Activated CD8-positive, alpha-beta memory T cell treated with anti-CD3 and anti-CD28 coated beads, Interleukin-2, amount 10 ng/mL, durations not matched to agents 7 days and 5 days (primary cell): ENCODE measurements at regions not wholly inside any gene's neighbourhood (a gene's known extent, or its start where the extent isn't known, plus 50 kb on each side); places are given as distances from the start of the nearest gene placed in this dataset.

ENCODE experiments used
- ATAC-seq: fragments of 150-1000 bp; cut with Tn5 transposase; one replicate; pipeline ENCODE4 v1.10.0; 2021; ENCODE audit warnings: moderate library complexity
- CTCF ChIA-PET: fragments of 350-600 bp; sonication (Branson Sonifier 250); formaldehyde crosslinking; loops from one replicate; lab custom pipeline; 2021; ENCODE audit warnings: antibody characterized with exemption; lab: Charles Lee
- DNase-seq: peaks from one replicate; pipeline ENCODE4 v3.0.0-alpha.2; 2020
- H3K27ac Mint-ChIP-seq: one replicate; pipeline ENCODE4 v1.8.0; 2021; ENCODE audit warnings: mild to moderate bottlenecking, mixed read lengths
- H3K27me3 Mint-ChIP-seq: one replicate; pipeline ENCODE4 v1.8.0; 2021; ENCODE audit warnings: mixed read lengths
- H3K36me3 Mint-ChIP-seq: one replicate; pipeline ENCODE4 v1.8.0; 2021; ENCODE audit warnings: mild to moderate bottlenecking, mixed read lengths
- H3K4me1 Mint-ChIP-seq: one replicate; pipeline ENCODE4 v1.8.0; 2021; ENCODE audit warnings: mixed read lengths
- H3K4me3 Mint-ChIP-seq: one replicate; pipeline ENCODE4 v1.8.0; 2021; ENCODE audit warnings: mild to moderate bottlenecking, moderate library complexity, mixed read lengths
- H3K9me3 Mint-ChIP-seq: one replicate; pipeline ENCODE4 v1.8.0; 2022; ENCODE audit warnings: low read depth, mixed read lengths

DNA sequence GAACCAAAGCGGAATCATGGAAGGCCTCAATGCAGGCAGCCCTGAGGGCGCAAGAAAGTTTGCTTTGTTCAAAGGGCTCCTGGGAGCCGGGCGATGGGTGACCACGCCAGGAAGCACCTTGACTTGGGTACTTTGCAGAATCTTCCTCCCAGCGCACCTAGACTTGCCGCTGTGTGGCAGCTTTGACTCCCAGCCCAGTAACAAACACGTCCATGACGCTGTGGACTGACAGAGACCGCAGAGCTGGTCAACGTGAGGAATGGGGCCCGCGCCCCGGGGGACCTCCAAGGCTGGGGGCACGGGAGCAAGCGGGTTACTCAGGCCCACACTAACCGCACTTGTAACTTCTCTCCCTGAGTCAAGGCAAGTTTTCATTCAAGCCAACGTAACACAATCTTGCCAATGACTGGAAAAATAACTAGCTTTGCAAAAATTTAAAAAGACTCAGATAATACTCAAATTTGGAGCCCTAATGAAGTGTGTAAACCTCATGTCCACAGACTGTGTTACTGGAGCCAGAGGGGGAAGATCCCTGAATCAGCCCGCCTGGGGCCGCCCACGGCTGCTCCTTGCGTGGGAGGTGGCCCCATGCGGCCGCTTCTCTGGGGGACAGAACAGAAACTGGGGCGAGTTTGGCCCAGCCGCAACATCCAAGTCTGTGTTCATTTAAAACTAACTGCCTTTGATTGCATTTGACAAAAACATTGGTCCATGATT is 130.8 kb downstream of the DNAJB6 start:
- CTCF ChIA-PET: no interaction called here
- no peak for ATAC-seq
- no peak overlapping the region for H3K27ac Mint-ChIP-seq

DNA sequence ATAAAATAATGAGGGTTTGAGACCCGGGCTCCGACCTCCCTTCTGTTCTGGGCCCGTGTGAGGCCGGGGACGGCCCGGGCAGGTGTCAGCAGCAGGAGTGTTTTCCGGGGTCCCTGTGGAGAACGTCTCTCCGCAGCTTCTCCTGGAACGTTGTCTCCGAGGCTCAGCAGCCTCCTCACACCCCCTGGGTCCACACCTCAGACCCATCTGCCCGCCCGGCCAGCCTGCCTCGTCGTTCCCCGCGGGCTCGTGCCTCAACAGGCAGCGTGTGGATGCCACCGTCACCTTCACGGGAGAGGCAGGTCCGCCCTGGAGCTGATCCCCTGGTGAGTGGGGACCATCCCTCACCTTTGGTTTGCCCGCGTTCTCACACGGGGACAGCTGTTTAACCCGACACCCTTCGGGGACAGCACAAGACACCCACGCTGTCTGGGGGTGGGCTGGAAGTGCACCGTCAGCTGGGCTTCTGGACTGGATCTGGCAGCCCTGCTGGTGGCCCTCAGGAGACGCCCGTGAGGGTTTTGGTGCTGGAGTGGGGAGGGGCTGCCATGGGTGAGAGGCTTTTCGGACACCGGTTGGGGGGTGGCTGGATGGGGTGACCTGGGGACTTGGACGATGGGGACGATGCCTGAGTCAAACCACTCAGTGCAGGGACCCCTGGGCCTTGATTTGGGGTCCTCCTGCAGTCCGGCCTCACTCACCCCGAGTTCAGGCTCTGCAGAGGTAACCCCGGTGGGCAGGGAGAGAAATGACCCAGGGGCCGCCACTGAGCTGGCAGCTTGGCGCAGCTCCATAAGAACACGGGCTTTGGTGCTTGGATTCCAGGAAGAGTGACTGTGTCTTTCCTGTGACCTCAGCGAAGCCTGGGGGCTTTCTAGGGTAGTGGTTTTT is 131.7 kb downstream of the DNAJB6 start:
- no peak overlapping the region for H3K27ac Mint-ChIP-seq
- H3K4me3 Mint-ChIP-seq: no peak overlapping the region
- H3K9me3 Mint-ChIP-seq: peaks cover 7% of the 10 kb centered on the region
- no peak for ATAC-seq
- peaks cover 36% of the 10 kb centered on the region for H3K4me1 Mint-ChIP-seq
- DNase-seq: no peak
- peaks cover 17% of the 10 kb centered on the region for H3K36me3 Mint-ChIP-seq
- CTCF ChIA-PET: no interaction called here
- H3K27me3 Mint-ChIP-seq: peaks cover 16% of the 10 kb centered on the region

More for the DNA sequence above, 130.8 kb downstream of the DNAJB6 start:
- Mint-ChIP-seq H3K36me3 (peaks cover 9% of the 10 kb centered on the region), H3K9me3 (peaks cover under 1% of the 10 kb centered on the region), H3K27me3 (peaks cover 16% of the 10 kb centered on the region), H3K4me3 (no peak overlapping the region), H3K4me1 (peaks cover 35% of the 10 kb centered on the region)
- no peak for DNase-seq

DNA sequence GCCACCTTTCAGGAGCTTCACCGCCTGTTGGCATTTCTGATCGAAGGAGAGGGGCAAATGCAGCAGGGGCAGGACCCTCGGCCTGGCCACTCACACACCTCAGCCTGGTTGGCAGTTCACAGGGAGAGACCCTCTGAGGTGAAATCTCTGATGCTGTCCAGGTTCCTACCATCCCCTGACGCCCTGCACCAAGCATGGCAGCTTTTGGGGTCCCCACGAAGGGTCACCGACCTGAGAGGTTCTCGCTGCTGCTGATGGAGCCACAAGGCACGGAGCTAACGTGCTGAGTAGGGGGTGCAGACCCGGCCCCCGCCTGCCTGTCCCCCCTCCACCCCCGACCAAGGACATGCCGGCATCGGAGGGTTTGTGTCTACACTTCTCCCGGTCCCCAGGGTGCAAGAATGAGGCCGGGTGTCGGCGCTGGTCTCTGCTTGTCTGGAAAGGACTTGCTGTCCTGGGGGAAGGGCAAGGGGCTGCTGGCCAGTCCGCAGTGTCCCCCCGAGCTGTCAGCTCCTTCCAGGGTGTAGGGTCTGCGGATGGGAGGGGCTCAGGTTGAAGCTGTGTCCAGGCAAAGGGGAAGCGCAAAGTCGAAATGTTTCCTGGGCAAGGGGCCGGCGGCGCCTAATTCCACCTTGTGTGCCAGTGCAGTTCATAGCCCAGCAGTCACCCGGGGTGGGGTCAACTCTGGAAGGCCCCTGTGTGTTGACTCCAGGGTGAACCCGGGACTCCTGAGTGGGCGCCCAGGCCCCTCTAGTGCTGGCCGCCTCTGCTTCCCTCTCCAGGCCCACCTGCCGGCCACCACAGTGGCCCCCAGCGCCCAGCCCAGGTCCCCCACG is 132.6 kb downstream of the DNAJB6 start:
- Mint-ChIP-seq H3K4me1 (peaks cover 38% of the 10 kb centered on the region), H3K9me3 (peaks cover 13% of the 10 kb centered on the region), H3K27me3 (peaks cover 12% of the 10 kb centered on the region), H3K27ac (no peak overlapping the region), H3K4me3 (no peak overlapping the region), H3K36me3 (peaks cover 23% of the 10 kb centered on the region)
- ATAC-seq (no peak), DNase-seq (no peak)
- CTCF ChIA-PET: no interaction called here

DNA sequence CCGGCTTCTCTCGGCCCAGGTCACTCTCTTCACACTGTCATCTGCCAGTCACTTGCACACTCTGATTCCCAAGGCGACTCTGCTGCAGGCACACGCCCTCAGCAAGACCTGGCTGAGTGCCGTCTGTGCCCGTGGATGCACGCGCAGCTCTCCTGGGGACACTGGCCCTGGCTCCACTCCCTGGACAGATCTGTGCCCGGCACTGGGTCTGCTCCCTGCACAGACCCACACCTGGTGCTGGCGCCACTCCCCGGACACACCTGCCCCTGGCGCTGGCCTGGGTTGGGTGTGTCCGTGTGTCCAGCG is 133.2 kb downstream of the DNAJB6 start:
- Mint-ChIP-seq H3K9me3 (peaks cover 13% of the 10 kb centered on the region), H3K27ac (no peak overlapping the region), H3K36me3 (peaks cover 28% of the 10 kb centered on the region), H3K4me1 (peaks cover 43% of the 10 kb centered on the region), H3K4me3 (no peak overlapping the region), H3K27me3 (peaks cover 12% of the 10 kb centered on the region)
- ATAC-seq: no peak
- CTCF ChIA-PET: interaction anchor here (0.6 kb wide), 1 partner anchor 34 kb away, joined by 3 read pairs; no protein-coding TSS in a partner anchor
- DNase-seq: no peak

DNA sequence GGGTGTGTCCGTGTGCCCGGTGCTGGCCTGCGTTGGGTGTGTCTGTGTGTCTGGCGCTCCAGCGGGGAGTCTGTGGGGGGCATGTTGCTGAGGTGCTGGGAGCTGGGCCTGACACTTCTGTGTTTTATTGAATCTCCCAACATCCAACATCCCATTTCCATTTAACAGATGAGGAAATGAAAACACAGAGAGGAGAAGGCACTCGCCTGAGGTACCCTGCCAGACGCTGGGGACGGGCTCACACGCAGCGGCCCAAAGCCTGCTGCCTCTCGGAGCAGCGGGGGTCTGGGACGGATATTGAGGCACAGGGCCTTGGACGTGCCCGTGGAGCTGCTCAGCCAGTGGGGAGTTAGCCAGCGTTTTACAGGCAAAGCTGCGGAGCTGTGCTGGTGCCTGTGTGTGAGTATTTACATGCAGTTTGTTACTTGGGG is 133.9 kb downstream of the DNAJB6 start:
- Mint-ChIP-seq H3K9me3 (peaks cover 17% of the 10 kb centered on the region), H3K4me3 (peak overlapping the region; percentile 45), H3K27me3 (peaks cover 8% of the 10 kb centered on the region), H3K27ac (peak overlapping the region; percentile 97), H3K4me1 (peaks cover 44% of the 10 kb centered on the region), H3K36me3 (peaks cover 33% of the 10 kb centered on the region)
- CTCF ChIA-PET: interaction anchor here (0.6 to 3.0 kb wide), 3 partner anchors 20 to 38 kb away, joined by 3 to 12 read pairs (median 4); no protein-coding TSS in a partner anchor
- no peak for DNase-seq
- ATAC-seq: no peak

DNA sequence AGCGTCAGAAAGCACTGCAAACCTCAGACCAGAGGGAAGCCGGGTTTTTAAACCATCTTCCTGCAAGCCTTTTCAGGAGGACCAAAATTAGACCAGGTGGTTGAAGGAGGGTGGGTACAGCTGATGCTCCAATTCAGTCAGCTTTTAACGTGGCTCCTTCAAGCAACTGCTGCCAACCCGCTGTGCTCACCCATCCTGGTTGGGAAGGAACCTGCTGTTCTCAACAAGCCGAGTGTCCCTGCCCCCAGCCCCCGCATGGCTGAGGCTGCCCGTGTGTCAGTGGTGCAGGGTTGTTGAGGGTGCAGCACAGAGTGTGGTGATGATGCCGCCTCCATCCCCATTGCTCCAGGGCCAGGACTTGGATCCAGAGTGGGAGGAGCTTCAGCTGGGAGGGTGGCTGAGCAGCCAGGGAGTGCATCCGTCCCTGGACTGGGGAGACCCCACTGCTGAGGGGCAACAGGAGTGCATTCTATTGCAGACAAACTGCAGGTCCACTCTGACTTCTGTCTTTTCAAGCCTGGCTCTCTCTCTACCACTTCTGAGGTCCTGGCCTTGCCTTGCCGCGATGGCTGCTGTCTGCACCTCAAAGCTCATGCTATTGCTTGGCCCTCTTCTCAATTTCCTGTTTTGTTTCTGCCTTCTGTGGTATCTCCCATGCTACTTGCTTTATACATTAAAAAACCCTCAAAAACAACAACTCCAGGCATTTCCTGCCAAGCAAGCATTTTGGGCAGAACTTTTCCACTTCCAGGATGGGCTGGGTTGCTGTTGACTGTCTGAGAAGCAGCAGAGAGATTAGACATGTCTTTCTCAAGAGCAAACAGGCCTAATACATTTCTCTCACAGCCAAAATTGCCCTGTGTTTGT is 134.7 kb downstream of the DNAJB6 start:
- Mint-ChIP-seq H3K9me3 (peaks cover 17% of the 10 kb centered on the region), H3K4me3 (peak overlapping the region; percentile 45), H3K27ac (peak overlapping the region; percentile 97), H3K36me3 (peaks cover 35% of the 10 kb centered on the region), H3K4me1 (peaks cover 44% of the 10 kb centered on the region), H3K27me3 (peaks cover under 1% of the 10 kb centered on the region)
- CTCF ChIA-PET: interaction anchor here (0.6 to 3.0 kb wide), 5 partner anchors 11 to 39 kb away, joined by 3 to 12 read pairs (median 4); no protein-coding TSS in a partner anchor
- DNase-seq (peak; percentile 88), ATAC-seq (peak; percentile 80)

DNA sequence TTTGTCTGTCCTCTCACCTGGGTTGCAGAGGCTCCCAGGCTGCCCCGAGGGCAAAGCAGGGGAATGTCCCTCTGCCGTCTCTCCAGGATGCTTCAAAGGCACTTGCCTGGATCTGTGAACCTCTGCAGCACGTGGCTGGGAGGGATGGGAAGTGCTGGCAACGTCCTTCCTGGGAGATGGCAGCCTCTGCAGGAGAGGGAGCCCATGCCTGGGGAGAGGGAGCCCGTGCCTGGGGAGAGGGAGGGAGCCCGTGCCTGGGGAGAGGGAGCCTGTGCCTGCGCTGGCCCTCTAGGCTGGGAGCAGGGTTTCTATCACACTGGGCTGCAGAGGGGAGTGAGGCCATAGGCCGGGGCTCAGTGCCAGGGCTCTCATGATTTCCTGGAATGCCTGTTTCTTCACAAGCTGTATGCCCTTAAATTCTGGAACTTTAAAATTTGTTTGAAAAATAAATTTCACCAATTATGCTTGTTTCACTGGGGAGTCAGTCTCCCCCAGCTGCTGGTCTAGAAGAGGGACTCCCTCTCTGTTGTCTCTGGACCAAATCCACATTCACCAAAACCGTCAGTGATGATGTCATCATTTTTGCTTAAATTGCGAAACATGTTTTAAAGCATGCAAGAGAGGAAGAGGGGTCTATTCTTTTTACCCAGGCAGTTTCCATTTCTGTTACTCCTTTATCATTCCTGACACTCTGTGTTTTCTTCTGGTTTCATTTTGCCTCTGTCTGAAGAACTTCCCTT is 135.7 kb downstream of the DNAJB6 start:
- peaks cover 17% of the 10 kb centered on the region for H3K9me3 Mint-ChIP-seq
- no peak for ATAC-seq
- H3K36me3 Mint-ChIP-seq: peaks cover 38% of the 10 kb centered on the region
- no peak for DNase-seq
- peak overlapping the region; percentile 97 for H3K27ac Mint-ChIP-seq
- H3K4me3 Mint-ChIP-seq: no peak overlapping the region
- peaks cover 48% of the 10 kb centered on the region for H3K4me1 Mint-ChIP-seq
- no peaks in the 10 kb centered on the region for H3K27me3 Mint-ChIP-seq
- CTCF ChIA-PET: interaction anchor here (1.8 to 3.0 kb wide), 2 partner anchors 12 to 18 kb away, joined by 6 to 12 read pairs; no protein-coding TSS in a partner anchor

DNA sequence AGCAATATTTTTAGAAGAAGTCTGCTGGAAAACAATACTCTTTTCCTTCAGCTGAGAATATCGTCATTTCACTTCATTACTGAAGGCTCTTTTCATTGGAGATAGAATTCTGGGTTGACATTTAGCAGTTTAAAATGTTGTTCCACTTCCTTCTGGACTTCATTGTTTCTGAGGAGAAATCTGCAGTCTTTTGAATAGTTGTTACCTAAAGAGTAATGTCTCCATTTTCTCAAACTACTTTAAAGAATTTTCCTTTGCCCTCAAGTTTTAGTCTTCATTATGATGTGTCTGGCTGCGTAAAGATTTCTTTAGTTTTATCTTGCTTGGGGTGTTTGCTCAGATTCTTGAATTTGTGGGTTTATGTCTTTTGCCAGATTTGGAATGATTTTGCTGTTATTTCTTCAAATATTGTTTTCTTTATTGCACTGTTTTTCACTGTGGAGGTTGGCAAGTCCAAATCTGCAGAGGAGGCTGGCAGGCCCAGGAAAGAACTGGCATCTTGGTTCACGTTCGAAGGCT is 136.3 kb downstream of the DNAJB6 start:
- Mint-ChIP-seq H3K27me3 (peaks cover 2% of the 10 kb centered on the region), H3K27ac (peak overlapping the region; percentile 97), H3K4me3 (no peak overlapping the region), H3K9me3 (peaks cover 17% of the 10 kb centered on the region), H3K4me1 (peaks cover 53% of the 10 kb centered on the region), H3K36me3 (peaks cover 40% of the 10 kb centered on the region)
- ATAC-seq (no peak), DNase-seq (peak; percentile 29)
- CTCF ChIA-PET: interaction anchor here (1.8 to 3.0 kb wide), 2 partner anchors 11 to 17 kb away, joined by 6 to 12 read pairs; no protein-coding TSS in a partner anchor

DNA sequence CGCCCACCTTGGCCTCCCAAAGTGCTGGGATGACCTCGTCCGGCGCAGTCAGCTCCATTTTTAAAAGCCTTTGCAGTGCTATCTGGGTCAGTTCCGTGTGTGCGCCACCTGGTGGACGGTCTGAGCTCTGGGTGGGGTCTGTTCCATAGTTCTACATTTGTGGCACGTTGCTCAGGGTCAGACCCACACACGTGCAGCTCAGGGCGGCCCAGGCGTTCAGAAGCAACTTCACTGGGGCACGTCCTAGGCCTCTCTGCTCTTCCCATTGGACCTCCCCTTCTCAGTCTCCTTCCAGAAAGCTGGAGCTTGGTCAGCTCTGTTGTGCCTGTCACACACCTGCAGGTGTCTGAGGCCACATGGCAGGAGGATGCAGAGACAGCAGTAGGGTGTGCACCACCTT is 137.9 kb downstream of the DNAJB6 start:
- Mint-ChIP-seq H3K36me3 (peaks cover 40% of the 10 kb centered on the region), H3K9me3 (peaks cover 17% of the 10 kb centered on the region), H3K4me3 (no peak overlapping the region), H3K4me1 (peaks cover 59% of the 10 kb centered on the region), H3K27ac (no peak overlapping the region), H3K27me3 (peaks cover 4% of the 10 kb centered on the region)
- DNase-seq (peak; percentile 40), ATAC-seq (no peak)
- CTCF ChIA-PET: interaction anchor here (0.7 to 2.4 kb wide), 5 partner anchors 16 to 94 kb away, joined by 3 to 6 read pairs (median 3); no protein-coding TSS in a partner anchor

DNA sequence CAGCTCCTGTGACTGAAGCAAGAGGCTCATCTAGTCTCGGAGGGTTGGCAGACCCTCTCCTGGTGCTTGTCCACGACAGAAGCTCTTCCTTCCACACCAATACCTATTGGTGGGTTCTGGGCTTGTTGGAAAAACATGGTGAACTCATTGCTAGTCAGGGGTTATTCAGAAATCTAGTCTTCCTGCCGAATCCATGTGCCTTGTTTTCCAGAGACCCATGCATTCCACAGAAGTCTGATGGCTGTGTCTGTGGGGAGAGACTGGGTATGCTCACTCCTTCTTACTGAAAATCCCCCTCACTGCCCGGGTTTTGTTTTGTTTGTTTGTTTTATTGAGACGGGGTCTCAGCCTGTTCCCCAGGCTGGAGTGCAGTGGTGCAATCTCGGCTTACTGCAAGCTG is 138.3 kb downstream of the DNAJB6 start:
- no peak overlapping the region for H3K27ac Mint-ChIP-seq
- CTCF ChIA-PET: interaction anchor here (0.7 to 2.4 kb wide), 5 partner anchors 15 to 93 kb away, joined by 3 to 6 read pairs (median 3); no protein-coding TSS in a partner anchor
- ATAC-seq: no peak
- peaks cover 58% of the 10 kb centered on the region for H3K4me1 Mint-ChIP-seq
- DNase-seq: no peak
- H3K4me3 Mint-ChIP-seq: no peak overlapping the region
- peaks cover 40% of the 10 kb centered on the region for H3K36me3 Mint-ChIP-seq
- H3K27me3 Mint-ChIP-seq: peaks cover 4% of the 10 kb centered on the region
- peaks cover 17% of the 10 kb centered on the region for H3K9me3 Mint-ChIP-seq

DNA sequence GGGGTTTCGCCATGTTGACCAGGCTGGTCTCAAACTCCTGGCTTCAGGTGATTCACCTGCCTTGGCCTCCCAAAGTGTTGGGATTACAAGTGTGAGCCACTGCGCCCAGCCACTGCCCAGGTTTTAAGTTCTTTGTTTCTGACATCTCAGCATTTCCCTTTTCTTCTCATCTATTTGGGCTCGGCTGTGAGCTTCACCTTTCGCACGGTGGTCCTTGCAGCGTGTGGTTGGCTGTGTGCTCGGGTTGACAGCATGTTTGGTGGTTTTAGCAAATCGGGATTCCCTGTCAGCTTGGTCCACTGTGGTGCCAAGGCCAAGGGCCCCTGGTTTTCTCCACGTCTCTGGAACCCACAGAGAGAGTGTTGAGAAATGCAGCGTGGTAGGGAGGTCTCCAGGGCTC is 138.8 kb downstream of the DNAJB6 start:
- DNase-seq: peak; percentile 33
- H3K9me3 Mint-ChIP-seq: peaks cover 17% of the 10 kb centered on the region
- CTCF ChIA-PET: interaction anchor here (0.7 to 2.4 kb wide), 2 partner anchors 15 to 43 kb away, joined by 3 to 6 read pairs; no protein-coding TSS in a partner anchor
- ATAC-seq: no peak
- peaks cover 40% of the 10 kb centered on the region for H3K36me3 Mint-ChIP-seq
- peaks cover 4% of the 10 kb centered on the region for H3K27me3 Mint-ChIP-seq
- H3K27ac Mint-ChIP-seq: no peak overlapping the region
- no peak overlapping the region for H3K4me3 Mint-ChIP-seq
- peaks cover 56% of the 10 kb centered on the region for H3K4me1 Mint-ChIP-seq
